ENCODE measurements at regions not wholly inside any gene's neighbourhood (a gene's known extent, or its start where the extent isn't known, plus 50 kb on each side); places are given as distances from the start of the nearest gene placed in this dataset.
"Not testable (repeated sequence)": the region's sequence is repeated elsewhere in the genome, so short reads cannot be mapped to it uniquely, and the experiment has no call there.

- DNase-seq (ENCODE audit: low spot score), result no peak
Observed at GRCh38 chr9:126056312-126057021, 270.2 kb upstream of the MVB12B start.

DNA sequence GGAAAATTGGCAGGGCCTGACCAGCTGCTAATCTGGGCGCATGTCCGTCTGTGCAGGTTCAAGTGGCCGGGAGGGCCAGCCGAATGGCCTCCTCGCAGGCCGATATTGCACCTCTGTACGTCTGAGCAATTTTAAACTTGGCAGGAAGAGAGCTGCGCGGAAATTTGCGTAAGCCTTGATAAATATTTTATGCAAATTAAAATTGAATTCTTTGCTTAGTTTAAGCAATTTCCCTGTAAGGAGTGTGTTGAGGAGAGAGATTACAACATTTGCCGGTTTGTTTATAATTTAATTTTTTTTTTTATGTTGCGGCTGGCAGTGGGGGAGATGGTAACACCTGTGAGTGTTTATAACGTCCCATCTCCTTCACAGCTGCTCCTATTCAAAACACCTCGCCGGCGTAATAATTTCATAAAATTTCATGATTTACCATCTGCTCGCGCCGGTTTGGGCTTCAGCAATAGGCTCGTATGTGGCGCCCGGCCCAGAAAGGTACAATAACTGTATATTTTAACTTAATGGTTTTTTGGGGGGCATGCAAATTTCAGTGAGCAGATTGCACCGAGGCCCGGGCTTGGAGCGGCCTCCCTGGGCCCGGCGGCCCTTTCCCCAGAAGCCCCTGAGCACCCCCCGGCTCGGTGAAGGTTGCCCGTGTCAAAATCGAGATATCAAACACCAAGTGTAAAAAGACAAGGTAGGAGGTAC is 269.4 kb upstream of the MVB12B start:
- DNase-seq (ENCODE audit: low spot score), result no peak

- no peak for DNase-seq (ENCODE audit: low spot score)
Observed at GRCh38 chr9:126058011-126058531, 268.6 kb upstream of the MVB12B start.

GRCh38 chr9:126058591-126058990 is 268.0 kb upstream of the MVB12B start:
- DNase-seq (ENCODE audit: low spot score), result no peak

DNA sequence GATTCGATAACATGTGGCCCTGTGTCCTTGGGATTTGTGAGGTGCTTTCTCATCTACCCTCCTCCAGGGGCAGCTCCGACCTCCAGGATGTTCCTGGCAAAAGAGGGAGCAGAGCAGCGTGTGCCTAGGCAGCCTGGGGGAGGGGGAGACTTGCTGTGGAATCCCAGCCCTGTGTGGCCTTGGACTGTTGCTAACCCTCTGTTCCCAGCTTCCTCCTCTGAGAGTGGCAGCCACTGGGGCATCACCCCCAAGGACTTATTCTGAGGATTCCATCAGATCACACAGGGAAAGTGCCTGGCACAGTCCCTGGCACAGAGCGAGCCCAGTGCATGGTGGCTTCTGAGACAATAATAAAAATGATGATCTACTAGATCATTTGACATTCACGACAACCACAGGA is 265.1 kb upstream of the MVB12B start:
- DNase-seq (ENCODE audit: low spot score), result no peak

- no peak for DNase-seq (ENCODE audit: low spot score)
Observed at GRCh38 chr9:126062158-126062886, 264.3 kb upstream of the MVB12B start.

DNA sequence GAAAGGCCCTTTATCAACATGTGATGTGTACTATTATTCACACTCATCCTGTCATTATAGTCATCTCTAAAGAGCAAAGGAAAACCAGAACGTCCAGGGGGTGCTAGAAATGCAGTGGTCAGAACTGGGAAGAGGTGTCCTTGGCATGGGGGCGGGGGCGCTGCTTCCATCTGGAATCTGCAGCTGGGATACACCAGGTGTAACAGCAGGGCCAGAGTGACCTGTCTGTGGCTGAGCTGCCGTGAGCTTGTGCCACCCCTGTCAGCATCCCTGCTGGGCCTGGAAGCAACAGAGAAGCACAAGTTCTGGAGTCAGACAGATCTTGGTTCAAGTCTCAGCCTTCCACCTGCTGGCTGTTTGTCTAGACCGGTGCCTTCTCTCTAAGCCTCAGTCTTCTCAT is 263.3 kb upstream of the MVB12B start:
- no peak for DNase-seq (ENCODE audit: low spot score)

DNA sequence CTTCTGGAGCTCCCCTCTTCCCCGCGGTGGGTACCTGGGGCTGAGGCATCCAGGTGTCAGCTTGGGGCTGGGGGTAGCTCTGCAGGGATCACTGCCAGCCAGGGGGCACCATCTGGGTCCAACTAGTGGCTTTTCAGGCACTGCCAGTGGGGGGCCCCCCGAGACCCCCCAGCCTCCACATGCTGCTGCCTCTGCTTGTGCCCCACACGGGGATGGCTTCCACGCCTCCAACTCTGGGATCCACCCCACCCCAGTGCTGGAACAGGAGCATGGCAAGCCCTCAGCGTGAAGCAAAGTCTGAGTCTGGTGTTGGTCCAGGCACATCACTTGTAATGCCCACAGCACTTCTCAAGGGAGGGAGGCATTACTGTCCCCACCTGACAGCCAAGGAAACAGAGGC is 260.5 kb upstream of the MVB12B start:
- DNase-seq (ENCODE audit: low spot score), result no peak

- DNase-seq (ENCODE audit: low spot score), result no peak
Observed at GRCh38 chr9:126067031-126067734, 259.4 kb upstream of the MVB12B start.

DNA sequence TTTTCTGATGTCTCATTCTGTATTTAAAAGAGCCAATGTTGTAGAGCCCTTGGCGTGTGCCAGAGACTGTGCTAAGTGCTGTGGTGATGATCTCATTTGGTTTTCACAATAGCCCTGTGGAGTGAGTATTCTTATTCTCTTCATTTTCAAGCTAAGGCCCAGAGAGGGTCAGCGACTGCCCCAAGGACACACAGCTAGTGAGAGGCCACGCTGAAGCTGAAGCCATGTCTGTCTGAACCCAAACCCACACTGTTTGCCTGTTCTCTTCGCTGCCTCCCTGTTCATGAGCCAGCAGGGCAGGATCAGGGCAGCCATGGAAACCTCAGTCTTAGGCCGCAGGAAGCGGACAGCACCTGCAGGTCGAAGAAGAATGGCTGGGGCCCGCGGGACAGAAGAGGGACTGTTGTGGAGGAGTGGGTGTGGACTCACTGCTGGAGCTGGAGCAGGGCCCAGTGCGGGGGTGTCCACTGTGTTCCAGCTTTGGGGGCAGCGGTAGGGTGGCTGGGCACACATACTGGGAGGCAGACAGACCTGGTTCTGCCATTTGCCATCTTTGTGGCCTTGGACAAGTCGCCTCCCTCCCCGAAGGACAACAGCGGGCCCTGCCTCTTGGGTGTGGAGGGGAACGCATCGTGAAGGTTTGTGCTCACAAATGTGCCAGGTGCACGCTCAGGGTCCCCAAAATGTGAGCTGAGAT is 257.9 kb upstream of the MVB12B start:
- no peak for DNase-seq (ENCODE audit: low spot score)

DNA sequence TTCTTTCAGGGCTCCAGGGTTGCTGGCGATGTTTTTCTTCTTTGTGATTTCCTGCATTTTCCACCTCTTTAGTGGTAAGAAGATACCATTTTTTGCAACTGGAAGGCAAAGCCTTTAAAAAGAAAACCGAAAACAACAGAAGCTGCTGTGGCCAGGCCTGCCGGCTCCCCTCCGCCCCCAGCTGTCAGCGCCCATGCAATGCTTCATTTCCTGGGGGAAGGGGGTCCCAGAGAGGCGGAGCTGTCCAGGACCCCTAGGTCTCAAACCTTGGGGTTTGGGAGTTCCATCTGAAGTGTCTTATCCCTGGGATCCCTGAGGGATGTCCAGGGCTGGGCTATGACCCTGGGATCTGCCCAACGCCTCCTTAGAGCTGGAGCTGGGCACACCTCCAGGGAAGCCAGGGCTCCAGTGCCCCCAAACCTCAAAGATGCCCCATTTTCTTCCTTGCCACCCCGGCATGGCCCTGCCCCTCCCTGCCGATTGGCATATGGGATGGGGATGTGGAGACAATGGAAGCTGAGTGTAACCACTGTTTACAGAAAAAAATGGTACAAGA is 257.2 kb upstream of the MVB12B start:
- no peak for DNase-seq (ENCODE audit: low spot score)

GRCh38 chr9:126070058-126070655 is 256.5 kb upstream of the MVB12B start:
- DNase-seq (ENCODE audit: low spot score), result no peak

GRCh38 chr9:126071076-126071750 is 255.4 kb upstream of the MVB12B start:
- no peak for DNase-seq (ENCODE audit: low spot score)

- not testable (repeated sequence) for DNase-seq (ENCODE audit: low spot score)
Observed at GRCh38 chr9:126077656-126078055, 249.0 kb upstream of the MVB12B start.

- DNase-seq (ENCODE audit: low spot score), result no peak
Observed at GRCh38 chr9:126080641-126081040, 246.0 kb upstream of the MVB12B start.

DNA sequence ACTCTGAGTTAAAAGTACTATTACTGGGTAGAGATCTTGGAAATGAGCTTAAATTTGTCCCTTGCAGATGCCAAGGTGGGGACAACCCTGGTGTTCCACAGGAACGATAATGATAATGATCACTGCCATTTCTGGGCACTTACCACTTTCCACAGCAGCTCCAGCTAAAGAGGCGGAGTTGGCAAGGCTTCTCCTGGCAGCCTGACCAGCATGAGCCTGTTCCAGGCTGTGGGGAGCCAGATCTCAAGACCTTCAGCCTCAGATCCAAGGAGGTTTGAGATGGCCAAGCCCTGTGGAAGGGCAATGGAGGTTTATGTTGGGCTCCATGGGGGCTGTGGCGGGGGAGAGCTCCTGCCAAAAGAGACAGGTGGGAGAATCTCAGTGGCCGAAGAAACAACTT is 244.9 kb upstream of the MVB12B start:
- DNase-seq (ENCODE audit: low spot score), result no peak

DNA sequence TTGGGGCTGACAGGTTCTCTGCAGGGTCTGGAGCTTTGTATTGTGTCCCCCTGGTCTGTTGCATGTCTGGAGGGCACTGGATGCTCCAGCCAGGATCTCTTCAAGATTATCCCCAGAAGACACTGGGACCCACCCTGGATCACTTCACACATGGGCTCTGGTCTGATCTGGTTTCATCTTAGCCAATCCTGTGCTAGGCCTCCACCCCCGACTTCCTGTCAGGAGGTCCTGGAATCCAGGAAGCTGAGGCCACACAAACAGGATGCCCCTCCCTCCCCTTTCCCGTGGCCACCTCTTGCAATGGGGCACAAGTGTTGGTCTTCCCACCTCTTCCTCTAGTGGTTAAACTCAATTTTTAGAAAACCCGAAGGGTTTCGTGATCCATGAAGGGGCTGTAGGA is 242.6 kb upstream of the MVB12B start:
- no peak for DNase-seq (ENCODE audit: low spot score)

DNA sequence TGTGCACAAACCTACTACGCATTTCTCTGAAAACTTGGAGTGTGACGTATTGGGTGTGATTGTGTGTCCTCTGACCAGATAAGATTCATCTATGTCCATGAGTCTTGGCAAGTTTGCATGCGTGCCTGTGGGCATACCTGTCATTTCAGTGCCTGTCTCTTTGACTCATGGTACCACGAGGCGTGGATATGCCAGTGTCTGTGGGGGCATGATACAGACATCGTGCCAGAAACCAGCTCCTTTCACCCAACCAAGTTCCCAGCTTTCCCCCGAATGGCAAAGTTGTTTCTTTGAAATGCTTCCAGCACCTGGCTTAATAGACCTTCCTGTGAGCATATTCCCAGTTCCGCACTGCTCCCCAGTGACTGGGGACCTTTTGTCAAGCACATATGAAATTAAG is 241.9 kb upstream of the MVB12B start:
- DNase-seq (ENCODE audit: low spot score), result no peak

GRCh38 chr9:126085170-126085569 is 241.5 kb upstream of the MVB12B start:
- DNase-seq (ENCODE audit: low spot score), result no peak

GRCh38 chr9:126088336-126088735 is 238.3 kb upstream of the MVB12B start:
- no peak for DNase-seq (ENCODE audit: low spot score)

All from hepatic stellate cell (primary cell).